ENCODE measurements at regions not wholly inside any gene's neighbourhood (a gene's known extent, or its start where the extent isn't known, plus 50 kb on each side); places are given as distances from the start of the nearest gene placed in this dataset.

GRCh38 chr4:54496412-54496811 lies 161.3 kb upstream of the KIT start:
- ChIA-PET POLR2A (no interaction called here), CTCF (ENCODE audit: low intra/inter-chr PET ratio) (no interaction called here)
- Histone ChIP-seq H3K9me3 (replicated peaks; ENCODE audit: control insufficient read depth, insufficient read depth, low read depth, low read length) (no peaks in the 10 kb centered on the region), H3K4me3 (no peak overlapping the region), H3K36me3 (ENCODE audit: control insufficient read depth, insufficient read depth, low read length) (no peaks in the 10 kb centered on the region), H3K9ac (ENCODE audit: insufficient read depth in 1 of 2, low read depth in 2 of 2, low read length in 2 of 2) (no peak overlapping the region), H3K4me1 (replicated peaks in 1 of 2; ENCODE audit: control insufficient read depth in 2 of 2, insufficient read depth in 2 of 2, low read length in 2 of 2) (peaks cover 5 to 15% of the 10 kb centered on the region in 2 experiments; a peak in 3 of 5 replicates), H3K27me3 (ENCODE audit: control insufficient read depth in 2 of 2, insufficient read depth in 2 of 2, low read length in 2 of 2) (no peaks in the 10 kb centered on the region), H3K79me2 (ENCODE audit: control insufficient read depth, insufficient read depth, low read length) (no peaks in the 10 kb centered on the region), H3K4me2 (ENCODE audit: insufficient read depth, low read length) (no peak overlapping the region), H2AFZ (ENCODE audit: low read depth, low read length) (no peak overlapping the region), H3K27ac (ENCODE audit: extremely low read depth, low read depth, low read length) (no peak overlapping the region), H4K20me1 (replicated peaks; ENCODE audit: control insufficient read depth, insufficient read depth, low read length) (no peaks in the 10 kb centered on the region), H3K9me1 (ENCODE audit: control insufficient read depth, insufficient read depth, low read length) (no peaks in the 10 kb centered on the region)
- in situ Hi-C loops (cut with MboI), result no loop called here
- ATAC-seq (no peak), FAIRE-seq (no peak), DNase-seq (ENCODE audit: extremely low read depth in 1 of 4, low spot score in 3 of 4) (no peak)
- no TSS peak for BruUV-seq (replicated peaks)
- intact Hi-C loops (cut with micrococcal nuclease), result no loop called here
- WGBS (ENCODE audit: insufficient coverage, low coverage, missing lambda C conversion rate), result 60% methylated on average over 5 of the region's 5 CpGs
- TF ChIP-seq MTA2 (IDR thresholded peaks at IDR 0.05; ENCODE audit: low read depth) (no peak), E2F8 (IDR thresholded peaks at IDR 0.05; ENCODE audit: low read depth, partially characterized antibody) (no peak), CTCF (IDR thresholded peaks at IDR 0.05 in 2 of 3, conservative IDR thresholded peaks at IDR 0.05 in 1 of 3; ENCODE audit: insufficient read depth in 2 of 3, low read depth in 1 of 3, low read length in 3 of 3) (no peak)
